SU-DHL-6 (cell line): ENCODE measurements at regions not wholly inside any gene's neighbourhood (a gene's known extent, or its start where the extent isn't known, plus 50 kb on each side); places are given as distances from the start of the nearest gene placed in this dataset.

Experiments used
- CTCF ChIP-seq: fragments of 200-600 bp; sonication (generic); IDR thresholded peaks from one replicate; pipeline ENCODE4 v1.5.1; 2017; ENCODE audit warnings: antibody characterized with exemption, mild to moderate bottlenecking, low read length, moderate library complexity; ENCODE audit not compliant: insufficient read depth, poor library complexity, severe bottlenecking
- EZH2phosphoT487 ChIP-seq: fragments of 200-600 bp; sonication (generic), shearing (Covaris generic); conservative IDR thresholded peaks from 2 replicates; pipeline ENCODE4 v1.6.1; 2018; ENCODE audit warnings: mild to moderate bottlenecking, antibody characterized with exemption, low read length, moderate library complexity, mixed read lengths

GRCh38 chr5:125836256-125836655 is 587.0 kb upstream of the GRAMD2B start:
- TF ChIP-seq EZH2phosphoT487 (no peak), CTCF (no peak)
